ENCODE measurements at regions not wholly inside any gene's neighbourhood (a gene's known extent, or its start where the extent isn't known, plus 50 kb on each side); places are given as distances from the start of the nearest gene placed in this dataset.

DNA sequence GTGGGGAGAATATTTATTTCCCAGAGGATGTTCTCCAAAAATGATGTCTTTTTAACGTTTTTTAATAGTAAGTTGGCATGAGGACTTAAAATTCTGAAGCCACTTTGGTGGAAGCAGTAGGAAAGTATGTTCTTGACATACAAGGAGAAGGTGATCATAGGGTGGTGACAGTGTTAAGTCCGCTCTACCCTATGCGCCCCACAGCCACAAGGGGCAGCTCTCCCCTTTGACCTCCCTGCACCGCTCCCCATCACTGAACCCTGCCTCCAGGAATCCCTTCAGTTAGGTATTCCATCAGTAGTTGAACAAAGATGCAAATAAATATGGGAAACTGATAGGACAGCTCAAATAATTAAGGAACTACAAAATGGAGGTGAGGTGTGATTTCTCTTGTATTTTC, 111.4 kb downstream of the PLEKHG1 start:
- DNase-seq (ENCODE audit: low read depth, low spot score) (no peak), FAIRE-seq (no peak)
- no peak overlapping the region for H3K9ac ChIP-seq (replicated peaks; ENCODE audit: extremely low read depth, insufficient read depth, low read length)
- TF ChIP-seq, protein P1, sequence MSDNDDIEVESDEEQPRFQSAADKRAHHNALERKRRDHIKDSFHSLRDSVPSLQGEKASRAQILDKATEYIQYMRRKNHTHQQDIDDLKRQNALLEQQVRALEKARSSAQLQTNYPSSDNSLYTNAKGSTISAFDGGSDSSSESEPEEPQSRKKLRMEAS (IDR thresholded peaks at IDR 0.05; ENCODE audit: insufficient read depth, insufficient read length): no peak
- no peak for TF ChIP-seq JUN (IDR thresholded peaks at IDR 0.05; ENCODE audit: borderline replicate concordance, insufficient read depth, insufficient read length, low read depth)
- no peak for TF ChIP-seq POLR2A (IDR thresholded peaks at IDR 0.05; ENCODE audit: low read depth, low read length)
- TF ChIP-seq MYC (IDR thresholded peaks at IDR 0.05; ENCODE audit: low read depth, low read length): no peak
- no peak for TF ChIP-seq GATA2 (IDR thresholded peaks at IDR 0.05; ENCODE audit: insufficient read depth, insufficient read length, low read depth, low read length)
- no peak for TF ChIP-seq POLR2AphosphoS5 (IDR thresholded peaks at IDR 0.05; ENCODE audit: insufficient read depth, low read depth, low read length)
- no peak for TF ChIP-seq FOS (IDR thresholded peaks at IDR 0.05; ENCODE audit: borderline replicate concordance, insufficient read depth, low read length)
- TF ChIP-seq, protein P2, sequence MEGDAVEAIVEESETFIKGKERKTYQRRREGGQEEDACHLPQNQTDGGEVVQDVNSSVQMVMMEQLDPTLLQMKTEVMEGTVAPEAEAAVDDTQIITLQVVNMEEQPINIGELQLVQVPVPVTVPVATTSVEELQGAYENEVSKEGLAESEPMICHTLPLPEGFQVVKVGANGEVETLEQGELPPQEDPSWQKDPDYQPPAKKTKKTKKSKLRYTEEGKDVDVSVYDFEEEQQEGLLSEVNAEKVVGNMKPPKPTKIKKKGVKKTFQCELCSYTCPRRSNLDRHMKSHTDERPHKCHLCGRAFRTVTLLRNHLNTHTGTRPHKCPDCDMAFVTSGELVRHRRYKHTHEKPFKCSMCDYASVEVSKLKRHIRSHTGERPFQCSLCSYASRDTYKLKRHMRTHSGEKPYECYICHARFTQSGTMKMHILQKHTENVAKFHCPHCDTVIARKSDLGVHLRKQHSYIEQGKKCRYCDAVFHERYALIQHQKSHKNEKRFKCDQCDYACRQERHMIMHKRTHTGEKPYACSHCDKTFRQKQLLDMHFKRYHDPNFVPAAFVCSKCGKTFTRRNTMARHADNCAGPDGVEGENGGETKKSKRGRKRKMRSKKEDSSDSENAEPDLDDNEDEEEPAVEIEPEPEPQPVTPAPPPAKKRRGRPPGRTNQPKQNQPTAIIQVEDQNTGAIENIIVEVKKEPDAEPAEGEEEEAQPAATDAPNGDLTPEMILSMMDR (IDR thresholded peaks at IDR 0.05; ENCODE audit: extremely low read depth in 1 of 2, insufficient read depth in 1 of 2, low read depth in 1 of 2, low read length in 2 of 2): no peak
- TF ChIP-seq EZH2 (IDR thresholded peaks at IDR 0.05; ENCODE audit: borderline replicate concordance, low read depth, low read length, severe bottlenecking): no peak
- intact Hi-C loops (cut with micrococcal nuclease) (no loop called here), dilution Hi-C loops (cut with MboI; ENCODE audit: extremely low pct_ligation_motif_present, low sequenced_read_pairs) (no loop called here)
- BruUV-seq (replicated peaks): no TSS peak
- CTCF ChIA-PET: no interaction called here
- H3K27me3 ChIP-seq (ENCODE audit: control insufficient read depth in 2 of 2, insufficient read depth in 2 of 2, low read length in 2 of 2): no peaks in the 10 kb centered on the region
- H3K4me3 ChIP-seq (replicated peaks in 1 of 3; ENCODE audit: insufficient read depth in 1 of 3, low read depth in 1 of 3, low read length in 3 of 3): no peak overlapping the region
- H3K27ac ChIP-seq (ENCODE audit: insufficient read depth, low read depth, low read length): no peak overlapping the region
- no peaks in the 10 kb centered on the region for H3K9me3 ChIP-seq (replicated peaks; ENCODE audit: control insufficient read depth, insufficient read depth, low read length)
- POLR2A ChIA-PET: no interaction called here
- no peak overlapping the region for H3K4me2 ChIP-seq (ENCODE audit: insufficient read depth, low read length)
- H3K9me1 ChIP-seq (replicated peaks; ENCODE audit: control insufficient read depth, extremely low read depth, insufficient read depth, low read length): no peaks in the 10 kb centered on the region
- H3K79me2 ChIP-seq (ENCODE audit: control insufficient read depth, insufficient read depth, low read length): no peaks in the 10 kb centered on the region
- no peak overlapping the region for H2AFZ ChIP-seq (ENCODE audit: low read depth, low read length)
- H3K36me3 ChIP-seq (ENCODE audit: control insufficient read depth in 2 of 2, extremely low read depth in 1 of 2, insufficient read depth in 2 of 2, low read length in 2 of 2): no peaks in the 10 kb centered on the region
- no peaks in the 10 kb centered on the region for H4K20me1 ChIP-seq (replicated peaks; ENCODE audit: control insufficient read depth, extremely low read depth, insufficient read depth, low read length)
- no peaks in the 10 kb centered on the region for H3K4me1 ChIP-seq (ENCODE audit: control insufficient read depth, extremely low read depth, insufficient read depth, low read length)

All from endothelial cell of umbilical vein (primary cell).